Osteocyte (in vitro differentiated cells): ENCODE measurements at regions not wholly inside any gene's neighbourhood (a gene's known extent, or its start where the extent isn't known, plus 50 kb on each side); places are given as distances from the start of the nearest gene placed in this dataset.

Experiments used
- DNase-seq: peaks from one replicate; pipeline ENCODE4 v3.0.0; 2021; ENCODE audit warnings: mixed read lengths; ENCODE audit not compliant: unreplicated experiment; ENCODE audit errors: extremely low spot score
- H3K27ac Mint-ChIP-seq: one replicate; pipeline ENCODE4 v1.8.0; 2021; ENCODE audit warnings: mild to moderate bottlenecking, mixed read lengths; ENCODE audit not compliant: unreplicated experiment
- H3K27me3 Mint-ChIP-seq: one replicate; pipeline ENCODE4 v1.8.0; 2021; ENCODE audit warnings: mixed read lengths; ENCODE audit not compliant: unreplicated experiment
- H3K36me3 Mint-ChIP-seq: one replicate; pipeline ENCODE4 v1.8.0; 2021; ENCODE audit warnings: mixed read lengths; ENCODE audit not compliant: unreplicated experiment
- H3K4me1 Mint-ChIP-seq: one replicate; pipeline ENCODE4 v1.8.0; 2021; ENCODE audit warnings: mixed read lengths; ENCODE audit not compliant: unreplicated experiment
- H3K4me3 Mint-ChIP-seq: one replicate; pipeline ENCODE4 v1.8.0; 2021; ENCODE audit warnings: mild to moderate bottlenecking, moderate library complexity, mixed read lengths; ENCODE audit not compliant: unreplicated experiment
- H3K9me3 Mint-ChIP-seq: one replicate; pipeline ENCODE4 v1.8.0; 2021; ENCODE audit warnings: mixed read lengths; ENCODE audit not compliant: unreplicated experiment
- CTCF ChIP-seq: fragments of 200-600 bp; sonication (generic); IDR thresholded peaks from 2 replicates; pipeline ENCODE4 v1.5.0; 2021; ENCODE audit warnings: antibody characterized with exemption, mild to moderate bottlenecking, moderate library complexity

- Mint-ChIP-seq H3K4me1 (no peaks in the 10 kb centered on the region), H3K4me3 (no peak overlapping the region), H3K27ac (no peak overlapping the region), H3K27me3 (no peaks in the 10 kb centered on the region), H3K36me3 (no peaks in the 10 kb centered on the region), H3K9me3 (no peaks in the 10 kb centered on the region)
- no peak for TF ChIP-seq CTCF
- DNase-seq = no peak
Measured at GRCh38 chr11:79676396-79676795, 235.6 kb upstream of the TENM4 start.

- no peak for TF ChIP-seq CTCF
- no peak for DNase-seq
- no peaks in the 10 kb centered on the region for H3K9me3 Mint-ChIP-seq
- no peak overlapping the region for H3K4me3 Mint-ChIP-seq
- no peak overlapping the region for H3K27ac Mint-ChIP-seq
- H3K36me3 Mint-ChIP-seq = no peaks in the 10 kb centered on the region
- H3K4me1 Mint-ChIP-seq = no peaks in the 10 kb centered on the region
- H3K27me3 Mint-ChIP-seq = no peaks in the 10 kb centered on the region
Measured at GRCh38 chr11:79675081-79675480, 234.3 kb upstream of the TENM4 start.

GRCh38 chr11:79672786-79673185 is 232.0 kb upstream of the TENM4 start:
- no peak for TF ChIP-seq CTCF
- H3K4me3 Mint-ChIP-seq = no peak overlapping the region
- H3K27ac Mint-ChIP-seq = no peak overlapping the region
- no peaks in the 10 kb centered on the region for H3K4me1 Mint-ChIP-seq
- H3K27me3 Mint-ChIP-seq = no peaks in the 10 kb centered on the region
- H3K9me3 Mint-ChIP-seq = no peaks in the 10 kb centered on the region
- DNase-seq = no peak
- no peaks in the 10 kb centered on the region for H3K36me3 Mint-ChIP-seq

- no peak overlapping the region for H3K4me3 Mint-ChIP-seq
- H3K27ac Mint-ChIP-seq = no peak overlapping the region
- no peak for TF ChIP-seq CTCF
- no peak for DNase-seq
- no peaks in the 10 kb centered on the region for H3K9me3 Mint-ChIP-seq
- no peaks in the 10 kb centered on the region for H3K4me1 Mint-ChIP-seq
- H3K36me3 Mint-ChIP-seq = no peaks in the 10 kb centered on the region
- H3K27me3 Mint-ChIP-seq = no peaks in the 10 kb centered on the region
Measured at GRCh38 chr11:79671401-79671800, 230.6 kb upstream of the TENM4 start.

- no peaks in the 10 kb centered on the region for H3K36me3 Mint-ChIP-seq
- H3K27ac Mint-ChIP-seq = no peak overlapping the region
- no peaks in the 10 kb centered on the region for H3K27me3 Mint-ChIP-seq
- TF ChIP-seq CTCF = no peak
- H3K4me1 Mint-ChIP-seq = no peaks in the 10 kb centered on the region
- no peak overlapping the region for H3K4me3 Mint-ChIP-seq
- DNase-seq = no peak
- H3K9me3 Mint-ChIP-seq = no peaks in the 10 kb centered on the region
Measured at GRCh38 chr11:79670882-79671281, 230.1 kb upstream of the TENM4 start.
